Gastroesophageal sphincter (tissue), 3 donors: ENCODE measurements at regions not wholly inside any gene's neighbourhood (a gene's known extent, or its start where the extent isn't known, plus 50 kb on each side); places are given as distances from the start of the nearest gene placed in this dataset.

Experiments
- CTCF ChIP-seq, 4 experiments: fragments of 200-600 bp in 2 of 4; fragments of 450-650 bp in 2 of 4; sonication (generic) in 1 of 4; IDR thresholded peaks; one replicate each; pipeline ENCODE4 v1.5.1; 2017 to 2019; ENCODE audit warnings: antibody characterized with exemption in 4 of 4, mild to moderate bottlenecking in 2 of 4, moderate library complexity in 2 of 4
- POLR2A ChIP-seq, 2 donors: fragments of 450-650 bp; IDR thresholded peaks; one replicate each; pipeline ENCODE4 v1.6.1; 2017; ENCODE audit warnings: antibody characterized with exemption in 2 of 2, mild to moderate bottlenecking in 2 of 2, moderate library complexity in 1 of 2
- POLR2AphosphoS5 ChIP-seq: sonication (generic); formaldehyde crosslinking; IDR thresholded peaks from one replicate; pipeline ENCODE4 v1.6.1; 2017; ENCODE audit warnings: antibody characterized with exemption

DNA sequence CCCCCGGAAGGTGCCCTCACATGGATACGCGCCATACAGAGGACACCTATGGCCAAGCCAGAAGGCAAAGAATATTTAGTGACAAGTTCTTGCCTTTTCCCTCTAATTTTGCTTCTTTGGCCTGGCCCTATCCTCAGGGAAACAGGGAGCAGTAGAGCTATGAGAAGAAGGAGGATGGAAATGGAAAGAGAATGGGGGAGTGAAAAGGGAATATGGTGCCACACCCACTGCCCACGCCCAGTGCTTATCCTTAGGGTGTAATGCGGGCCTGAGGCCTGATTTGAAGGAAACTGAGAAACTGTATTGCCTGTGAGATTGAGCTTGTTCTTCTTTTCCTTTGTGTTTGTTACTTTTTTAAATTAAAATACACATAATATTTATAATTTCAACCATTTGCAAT, 255.1 kb downstream of the HS3ST3A1 start:
- TF ChIP-seq POLR2A (IDR thresholded peaks at IDR 0.05) (no peak), CTCF (IDR thresholded peaks at IDR 0.05) (no peak), POLR2AphosphoS5 (no peak)
